IPS DF 4.7 (cell line): ENCODE measurements at regions not wholly inside any gene's neighbourhood (a gene's known extent, or its start where the extent isn't known, plus 50 kb on each side); places are given as distances from the start of the nearest gene placed in this dataset.
"Not testable (repeated sequence)": the region's sequence is repeated elsewhere in the genome, so short reads cannot be mapped to it uniquely, and the experiment has no call there.

Experiments
- DNase-seq: peaks from one replicate; pipeline ENCODE4 v3.0.0-alpha.2; 2013; ENCODE audit warnings: low spot score; ENCODE audit errors: extremely low read depth

- not testable (repeated sequence) for DNase-seq
These were observed 521.7 kb downstream of the RPIA start for GRCh38 chr2:89213151-89213550.

GRCh38 chr2:89213811-89214210 lies 522.3 kb downstream of the RPIA start:
- not testable (repeated sequence) for DNase-seq

- not testable (repeated sequence) for DNase-seq
These were observed 530.0 kb downstream of the RPIA start for GRCh38 chr2:89221474-89221873.

- not testable (repeated sequence) for DNase-seq
These were observed 530.7 kb downstream of the RPIA start for GRCh38 chr2:89222063-89222732.

GRCh38 chr2:89224803-89225202 lies 533.3 kb downstream of the RPIA start:
- DNase-seq: not testable (repeated sequence)

- not testable (repeated sequence) for DNase-seq
These were observed 538.5 kb downstream of the RPIA start for GRCh38 chr2:89229979-89230378.

GRCh38 chr2:89231241-89231640 lies 539.8 kb downstream of the RPIA start:
- not testable (repeated sequence) for DNase-seq

GRCh38 chr2:89233931-89234330 lies 542.5 kb downstream of the RPIA start:
- not testable (repeated sequence) for DNase-seq

GRCh38 chr2:89234818-89235466 lies 543.5 kb downstream of the RPIA start:
- DNase-seq: not testable (repeated sequence)

- DNase-seq: not testable (repeated sequence)
These were observed 545.5 kb downstream of the RPIA start for GRCh38 chr2:89236832-89237450.

- not testable (repeated sequence) for DNase-seq
These were observed 546.3 kb downstream of the RPIA start for GRCh38 chr2:89237783-89238182.

- not testable (repeated sequence) for DNase-seq
These were observed 551.7 kb downstream of the RPIA start for GRCh38 chr2:89243114-89243700.

GRCh38 chr2:89244407-89244806 lies 552.9 kb downstream of the RPIA start:
- not testable (repeated sequence) for DNase-seq

GRCh38 chr2:89245478-89245877 lies 554.0 kb downstream of the RPIA start:
- DNase-seq: not testable (repeated sequence)

GRCh38 chr2:89246027-89246426 lies 554.6 kb downstream of the RPIA start:
- DNase-seq: not testable (repeated sequence)

- DNase-seq: not testable (repeated sequence)
These were observed 555.1 kb downstream of the RPIA start for GRCh38 chr2:89246620-89247019.

GRCh38 chr2:89255013-89255412 lies 563.5 kb downstream of the RPIA start:
- not testable (repeated sequence) for DNase-seq

GRCh38 chr2:89273443-89273842 lies 582.0 kb downstream of the RPIA start:
- DNase-seq: not testable (repeated sequence)

GRCh38 chr2:89280536-89280935 lies 589.1 kb downstream of the RPIA start:
- not testable (repeated sequence) for DNase-seq

GRCh38 chr2:89286448-89287080 lies 595.1 kb downstream of the RPIA start:
- not testable (repeated sequence) for DNase-seq

- not testable (repeated sequence) for DNase-seq
These were observed 595.6 kb downstream of the RPIA start for GRCh38 chr2:89287084-89287483.
